Activated naive CD4-positive, alpha-beta T cell treated with anti-CD3 and anti-CD28 coated beads for 36 hours (primary cell): ENCODE measurements at regions not wholly inside any gene's neighbourhood (a gene's known extent, or its start where the extent isn't known, plus 50 kb on each side); places are given as distances from the start of the nearest gene placed in this dataset.

Experiments used
- CTCF ChIA-PET: fragments of 350-600 bp; sonication (Branson Sonifier 250); formaldehyde crosslinking; loops from one replicate; lab custom pipeline; 2021; ENCODE audit warnings: antibody characterized with exemption; lab: Charles Lee
- DNase-seq: peaks from one replicate; pipeline ENCODE4 v3.0.0-alpha.2; 2020
- H3K27ac Mint-ChIP-seq: one replicate; pipeline ENCODE4 v1.8.0; 2021; ENCODE audit warnings: mild to moderate bottlenecking, mixed read lengths
- H3K27me3 Mint-ChIP-seq: one replicate; pipeline ENCODE4 v1.8.0; 2021; ENCODE audit warnings: low read depth, mixed read lengths
- H3K36me3 Mint-ChIP-seq: one replicate; pipeline ENCODE4 v1.8.0; 2021; ENCODE audit warnings: low read depth, mixed read lengths
- H3K4me1 Mint-ChIP-seq: one replicate; pipeline ENCODE4 v1.8.0; 2021; ENCODE audit warnings: low read depth, mixed read lengths
- H3K4me3 Mint-ChIP-seq: one replicate; pipeline ENCODE4 v1.8.0; 2021; ENCODE audit warnings: mild to moderate bottlenecking, moderate library complexity, mixed read lengths
- H3K9me3 Mint-ChIP-seq: one replicate; pipeline ENCODE4 v1.8.0; 2021; ENCODE audit warnings: mixed read lengths
- intact Hi-C: fragments of 100-400 bp; cut with micrococcal nuclease; formaldehyde crosslinking; loops from one replicate; pipeline ENCODE4 v1.15.1; 2023

DNA sequence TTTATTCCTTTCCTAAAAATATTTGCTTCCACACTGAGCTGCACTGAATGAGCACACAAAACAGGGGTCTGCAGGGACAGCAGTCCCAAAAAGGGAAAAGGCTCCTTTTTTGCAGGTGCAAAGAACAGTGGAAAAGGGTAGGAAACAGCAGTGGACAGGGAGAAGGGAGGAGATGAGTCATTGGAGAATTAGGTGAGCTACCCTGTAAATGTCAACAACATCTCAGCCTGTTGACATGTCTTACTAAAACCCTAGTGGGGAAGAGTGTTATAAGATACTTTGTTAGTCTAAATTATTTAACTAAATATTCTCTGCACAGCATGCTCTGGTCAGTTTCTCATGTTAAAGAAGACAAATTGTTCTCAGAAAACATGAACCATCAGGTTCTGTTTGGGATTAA lies 151.5 kb upstream of the FBXL4 start:
- no peak for DNase-seq
- peaks cover 27% of the 10 kb centered on the region for H3K27me3 Mint-ChIP-seq
- intact Hi-C loops = no loop called here
- H3K4me3 Mint-ChIP-seq = no peak overlapping the region
- no peaks in the 10 kb centered on the region for H3K36me3 Mint-ChIP-seq
- no peaks in the 10 kb centered on the region for H3K4me1 Mint-ChIP-seq
- H3K9me3 Mint-ChIP-seq = no peaks in the 10 kb centered on the region
- CTCF ChIA-PET = no interaction called here
- H3K27ac Mint-ChIP-seq = no peak overlapping the region

DNA sequence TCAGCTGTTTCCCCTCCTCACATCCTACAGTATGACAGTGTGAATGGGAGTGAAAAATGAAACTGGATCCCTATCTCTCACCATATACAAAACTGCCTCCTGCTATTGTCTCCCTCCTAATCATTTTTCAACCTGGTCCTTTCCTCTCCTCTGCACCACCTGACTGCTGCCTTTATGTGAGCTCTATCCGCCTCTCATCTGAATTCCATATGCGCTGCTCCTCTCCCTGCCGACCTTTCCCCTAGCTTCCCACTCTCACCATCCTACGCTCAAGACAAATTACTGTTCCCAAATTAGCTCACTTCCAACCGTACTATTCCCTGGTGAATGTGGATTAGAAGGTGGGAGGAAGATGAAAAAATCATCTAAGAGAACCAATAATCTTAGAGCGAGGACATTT lies 148.4 kb upstream of the FBXL4 start:
- CTCF ChIA-PET = interaction anchor here (0.6 kb wide), 1 partner anchor 149 kb away, joined by 3 read pairs; no protein-coding TSS in a partner anchor
- H3K4me1 Mint-ChIP-seq = no peaks in the 10 kb centered on the region
- H3K27ac Mint-ChIP-seq = no peak overlapping the region
- peaks cover 44% of the 10 kb centered on the region for H3K27me3 Mint-ChIP-seq
- intact Hi-C loops = no loop called here
- no peaks in the 10 kb centered on the region for H3K36me3 Mint-ChIP-seq
- no peaks in the 10 kb centered on the region for H3K9me3 Mint-ChIP-seq
- no peak for DNase-seq
- no peak overlapping the region for H3K4me3 Mint-ChIP-seq

DNA sequence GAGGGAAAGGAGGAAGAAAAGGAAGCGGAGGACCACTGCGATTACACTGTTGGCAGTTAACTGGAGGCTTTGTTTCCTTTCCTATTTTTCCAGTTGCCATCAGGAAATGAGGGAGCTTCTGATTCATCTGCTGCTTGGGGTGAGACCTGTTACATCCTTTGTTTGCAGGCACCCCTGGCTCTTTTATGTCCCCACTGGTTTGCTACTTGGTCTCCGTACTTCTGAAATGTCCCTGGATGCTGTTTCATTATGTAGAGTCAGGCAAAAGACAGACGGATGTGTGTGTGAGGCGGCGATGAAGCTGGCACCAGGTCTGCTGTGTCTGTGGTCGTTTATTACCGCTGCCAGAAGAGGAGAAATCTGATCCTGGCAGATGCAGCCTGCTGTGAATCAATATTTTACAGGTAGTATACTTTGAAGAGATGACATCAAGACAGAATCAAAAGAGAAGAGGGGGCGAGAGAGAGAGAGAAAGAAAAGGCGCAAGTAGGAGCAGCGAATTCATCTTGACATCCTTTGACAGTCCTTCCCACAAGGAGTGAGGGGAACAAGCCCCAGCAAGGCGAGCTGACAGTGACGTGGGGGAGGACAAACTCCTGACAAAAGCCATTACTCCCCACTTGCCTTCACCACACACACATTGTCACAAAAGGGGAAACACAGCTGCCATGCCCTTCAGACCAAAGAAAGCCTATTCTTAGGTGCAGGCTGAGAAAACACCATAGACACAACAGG lies 145.9 kb upstream of the FBXL4 start:
- no peak overlapping the region for H3K4me3 Mint-ChIP-seq
- H3K27ac Mint-ChIP-seq = no peak overlapping the region
- CTCF ChIA-PET = no interaction called here
- H3K36me3 Mint-ChIP-seq = no peaks in the 10 kb centered on the region
- no peaks in the 10 kb centered on the region for H3K4me1 Mint-ChIP-seq
- peaks cover 52% of the 10 kb centered on the region for H3K27me3 Mint-ChIP-seq
- DNase-seq = no peak
- H3K9me3 Mint-ChIP-seq = no peaks in the 10 kb centered on the region
- intact Hi-C loops = no loop called here

DNA sequence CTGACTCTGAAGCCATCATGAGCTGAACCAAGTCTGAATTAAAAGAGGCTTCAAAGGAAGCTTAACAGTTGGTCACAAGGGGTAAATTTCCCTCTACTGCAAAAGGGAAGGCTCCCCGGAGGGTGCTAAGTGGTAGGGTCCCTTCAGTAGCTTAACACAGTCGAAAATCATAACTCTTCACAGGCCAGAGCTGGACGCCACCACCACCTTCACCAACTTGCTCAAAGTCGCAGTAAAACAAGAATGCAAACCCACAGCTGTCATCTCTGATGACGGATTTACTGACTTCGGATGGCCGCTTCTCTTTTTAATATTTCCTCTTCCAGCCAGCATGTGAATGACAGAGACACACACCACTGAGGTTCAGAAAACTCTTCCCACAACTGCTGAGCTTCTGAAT lies 144.7 kb upstream of the FBXL4 start:
- no peaks in the 10 kb centered on the region for H3K4me1 Mint-ChIP-seq
- intact Hi-C loops = no loop called here
- CTCF ChIA-PET = interaction anchor here (0.6 kb wide), 1 partner anchor 58 kb away, joined by 3 read pairs; no protein-coding TSS in a partner anchor
- H3K36me3 Mint-ChIP-seq = no peaks in the 10 kb centered on the region
- no peaks in the 10 kb centered on the region for H3K9me3 Mint-ChIP-seq
- no peak overlapping the region for H3K27ac Mint-ChIP-seq
- DNase-seq = no peak
- no peak overlapping the region for H3K4me3 Mint-ChIP-seq
- H3K27me3 Mint-ChIP-seq = peaks cover 53% of the 10 kb centered on the region

DNA sequence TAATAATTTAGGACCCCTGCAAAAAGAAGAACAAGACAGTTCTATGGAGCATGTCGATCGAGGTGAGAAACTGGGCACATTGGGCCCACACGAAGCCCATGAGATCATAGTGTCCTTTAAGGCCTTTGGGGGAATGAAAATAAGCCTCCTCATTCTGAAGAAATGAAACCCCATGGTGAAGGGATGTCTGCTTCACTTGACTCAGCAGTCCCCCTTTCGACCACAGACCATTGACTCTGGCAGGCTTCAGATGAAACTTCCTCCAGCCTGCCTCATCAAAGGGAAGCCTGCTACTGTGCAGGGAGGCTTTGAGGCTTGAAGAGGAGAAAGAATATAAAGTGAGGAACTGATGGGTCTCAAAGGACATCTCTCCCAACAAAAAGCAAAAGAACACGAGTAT lies 144.2 kb upstream of the FBXL4 start:
- H3K9me3 Mint-ChIP-seq = no peaks in the 10 kb centered on the region
- H3K36me3 Mint-ChIP-seq = no peaks in the 10 kb centered on the region
- H3K4me3 Mint-ChIP-seq = no peak overlapping the region
- intact Hi-C loops = no loop called here
- no peak overlapping the region for H3K27ac Mint-ChIP-seq
- no peaks in the 10 kb centered on the region for H3K4me1 Mint-ChIP-seq
- H3K27me3 Mint-ChIP-seq = peaks cover 52% of the 10 kb centered on the region
- CTCF ChIA-PET = no interaction called here
- DNase-seq = no peak

DNA sequence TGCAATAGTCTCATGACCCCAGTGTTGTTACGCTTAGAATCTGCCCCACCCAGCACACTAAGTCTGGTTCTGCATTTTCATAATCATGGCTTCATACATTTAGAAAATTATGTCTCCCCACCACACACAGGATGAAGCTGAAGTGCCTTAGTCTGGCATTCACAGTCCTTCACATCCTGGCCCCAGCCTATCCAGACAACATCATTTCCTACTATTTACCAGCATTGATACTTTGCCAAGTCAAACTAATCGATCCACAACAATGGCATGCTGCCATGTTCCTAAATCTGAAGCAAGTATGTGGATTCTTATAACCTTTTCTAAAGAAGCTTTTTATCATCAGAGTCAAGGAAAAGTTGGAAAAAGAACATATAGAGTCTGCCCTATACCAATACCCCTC lies 132.4 kb upstream of the FBXL4 start:
- Mint-ChIP-seq H3K36me3 (no peaks in the 10 kb centered on the region), H3K9me3 (no peaks in the 10 kb centered on the region), H3K27ac (no peak overlapping the region), H3K4me1 (no peaks in the 10 kb centered on the region), H3K27me3 (peaks cover 13% of the 10 kb centered on the region), H3K4me3 (no peak overlapping the region)
- intact Hi-C loops = no loop called here
- CTCF ChIA-PET = no interaction called here
- DNase-seq = no peak

DNA sequence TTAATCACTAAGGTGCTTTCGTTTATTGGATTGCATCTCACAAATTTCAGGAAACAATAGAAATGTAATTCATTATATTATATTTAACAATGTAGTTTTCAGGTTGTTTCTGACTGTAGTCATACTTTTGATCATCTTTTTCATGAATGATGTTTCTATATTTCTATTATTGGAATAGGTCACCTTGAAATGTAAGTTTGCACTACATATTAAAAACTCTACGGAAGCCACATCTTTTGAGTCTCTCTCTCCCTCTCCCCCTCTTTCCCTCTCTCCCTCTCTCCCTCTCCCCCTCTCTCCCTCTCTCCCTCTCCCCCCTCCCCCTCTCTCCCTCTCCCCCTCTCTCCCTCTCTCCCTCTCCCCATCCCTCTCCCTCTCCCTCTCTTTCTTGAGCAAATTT lies 131.3 kb upstream of the FBXL4 start:
- Mint-ChIP-seq H3K27ac (no peak overlapping the region), H3K27me3 (peaks cover 16% of the 10 kb centered on the region), H3K4me3 (no peak overlapping the region), H3K36me3 (no peaks in the 10 kb centered on the region), H3K4me1 (no peaks in the 10 kb centered on the region), H3K9me3 (no peaks in the 10 kb centered on the region)
- no peak for DNase-seq
- intact Hi-C loops = no loop called here
- CTCF ChIA-PET = no interaction called here

DNA sequence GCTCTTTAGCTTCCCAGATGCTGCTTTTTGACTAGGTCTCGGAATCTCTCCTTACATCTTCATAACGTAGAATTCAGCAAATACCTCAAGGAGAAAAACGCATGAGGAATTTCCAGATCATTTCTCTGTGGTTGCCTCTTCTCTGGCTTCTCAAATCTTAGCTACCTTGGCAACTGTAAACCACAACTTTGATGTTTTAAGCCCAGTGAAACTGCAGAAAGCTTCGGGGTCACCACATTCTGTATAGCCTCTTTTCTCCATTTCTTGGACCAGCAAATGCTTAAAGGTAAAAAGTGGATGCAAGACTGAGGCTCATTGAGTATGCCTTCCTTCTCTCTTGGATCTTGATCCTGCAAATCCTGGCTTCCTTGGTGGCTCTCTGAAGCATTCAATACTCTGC lies 125.5 kb upstream of the FBXL4 start:
- no peaks in the 10 kb centered on the region for H3K9me3 Mint-ChIP-seq
- no peak overlapping the region for H3K27ac Mint-ChIP-seq
- H3K4me1 Mint-ChIP-seq = no peaks in the 10 kb centered on the region
- CTCF ChIA-PET = no interaction called here
- no peak overlapping the region for H3K4me3 Mint-ChIP-seq
- H3K27me3 Mint-ChIP-seq = peaks cover 14% of the 10 kb centered on the region
- H3K36me3 Mint-ChIP-seq = no peaks in the 10 kb centered on the region
- intact Hi-C loops = no loop called here
- DNase-seq = no peak

DNA sequence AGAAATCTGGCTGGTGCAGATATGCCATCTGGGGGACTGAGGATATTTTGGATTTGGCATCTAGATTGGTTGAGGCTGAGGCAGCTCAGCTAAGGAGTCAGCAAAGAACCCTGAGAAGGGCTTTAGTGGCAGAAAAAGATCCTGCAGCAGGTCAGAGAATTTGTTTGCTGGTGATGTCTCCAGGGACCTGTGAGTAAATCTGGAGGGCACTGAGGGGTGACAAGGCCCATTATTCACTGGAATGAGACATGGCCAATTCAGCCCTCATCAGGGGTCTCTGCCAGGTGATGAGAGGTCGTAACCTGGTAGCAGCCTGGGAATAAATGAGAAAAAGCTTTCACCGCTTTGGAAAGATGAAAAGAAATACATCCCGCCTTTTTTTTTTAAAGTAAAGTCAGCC lies 118.3 kb upstream of the FBXL4 start:
- CTCF ChIA-PET = no interaction called here
- no peak for DNase-seq
- Mint-ChIP-seq H3K27ac (no peak overlapping the region), H3K36me3 (no peaks in the 10 kb centered on the region), H3K4me1 (no peaks in the 10 kb centered on the region), H3K9me3 (no peaks in the 10 kb centered on the region), H3K27me3 (peaks cover 12% of the 10 kb centered on the region), H3K4me3 (no peak overlapping the region)
- intact Hi-C loops = no loop called here

DNA sequence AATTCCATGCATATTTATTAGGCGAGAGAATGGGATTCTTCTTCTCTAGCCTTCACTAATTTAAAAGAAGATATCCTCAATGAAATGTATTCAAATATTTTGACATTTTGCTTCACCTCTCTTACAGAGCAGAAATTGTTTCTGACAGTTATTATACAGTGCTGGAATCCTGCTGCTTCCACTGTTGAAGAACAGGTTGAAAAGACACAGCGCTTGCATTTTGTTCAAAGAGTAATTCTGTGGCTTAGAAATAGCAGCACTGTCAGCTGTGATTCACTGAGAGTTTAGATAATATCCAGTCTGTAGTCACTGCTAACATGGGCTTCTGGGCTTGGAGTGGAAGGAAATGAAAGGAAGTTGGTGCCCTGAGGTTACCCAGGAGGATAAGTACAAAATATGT lies 117.1 kb upstream of the FBXL4 start:
- H3K4me1 Mint-ChIP-seq = no peaks in the 10 kb centered on the region
- no peaks in the 10 kb centered on the region for H3K36me3 Mint-ChIP-seq
- DNase-seq = no peak
- H3K9me3 Mint-ChIP-seq = no peaks in the 10 kb centered on the region
- CTCF ChIA-PET = no interaction called here
- intact Hi-C loops = no loop called here
- no peak overlapping the region for H3K4me3 Mint-ChIP-seq
- H3K27me3 Mint-ChIP-seq = peaks cover 9% of the 10 kb centered on the region
- H3K27ac Mint-ChIP-seq = no peak overlapping the region

DNA sequence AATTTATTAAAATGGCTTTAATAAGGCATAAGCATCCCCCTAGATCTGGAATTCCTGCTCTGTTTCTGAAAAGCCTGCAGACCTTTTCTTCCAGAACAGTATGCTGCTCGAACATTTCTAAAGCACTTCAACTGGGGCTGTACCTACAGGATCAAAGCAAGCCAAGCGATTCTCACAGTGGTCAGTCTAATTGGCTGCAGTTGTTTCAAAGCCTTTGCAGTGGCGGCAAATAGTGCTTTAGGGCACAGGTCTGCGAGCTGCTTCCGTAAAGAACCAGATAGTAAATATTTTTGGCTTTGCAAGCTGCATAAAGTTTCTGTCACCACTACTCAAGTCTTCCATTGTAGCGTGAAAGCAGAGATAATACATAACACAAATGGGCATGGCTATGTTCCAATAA lies 88.9 kb upstream of the FBXL4 start:
- no peaks in the 10 kb centered on the region for H3K9me3 Mint-ChIP-seq
- H3K36me3 Mint-ChIP-seq = no peaks in the 10 kb centered on the region
- no peak for DNase-seq
- intact Hi-C loops = no loop called here
- H3K27me3 Mint-ChIP-seq = peaks cover 12% of the 10 kb centered on the region
- no peak overlapping the region for H3K27ac Mint-ChIP-seq
- no peaks in the 10 kb centered on the region for H3K4me1 Mint-ChIP-seq
- H3K4me3 Mint-ChIP-seq = no peak overlapping the region
- CTCF ChIA-PET = no interaction called here

DNA sequence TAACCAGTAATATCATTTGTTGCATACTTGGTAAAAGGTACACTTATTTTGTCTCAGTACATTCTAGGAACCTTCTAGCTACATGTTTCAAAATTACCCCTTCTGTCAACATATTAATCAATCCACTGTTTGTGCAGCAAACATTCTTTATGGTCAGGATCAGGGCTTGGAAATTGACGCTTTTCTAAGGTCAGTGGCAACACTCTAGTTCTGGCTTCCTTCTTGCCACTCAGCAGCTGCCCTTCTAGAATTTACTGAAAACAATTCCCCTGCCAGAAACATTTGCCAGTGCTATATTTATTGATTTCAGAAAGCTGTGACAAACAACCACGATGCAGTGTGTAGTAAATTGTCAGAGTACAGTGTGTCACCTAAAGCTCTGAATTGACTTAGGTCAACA lies 84.7 kb upstream of the FBXL4 start:
- intact Hi-C loops = no loop called here
- Mint-ChIP-seq H3K4me3 (no peak overlapping the region), H3K9me3 (peaks cover under 1% of the 10 kb centered on the region), H3K36me3 (no peaks in the 10 kb centered on the region), H3K27me3 (peaks cover 8% of the 10 kb centered on the region), H3K4me1 (no peaks in the 10 kb centered on the region), H3K27ac (no peak overlapping the region)
- CTCF ChIA-PET = no interaction called here
- no peak for DNase-seq

DNA sequence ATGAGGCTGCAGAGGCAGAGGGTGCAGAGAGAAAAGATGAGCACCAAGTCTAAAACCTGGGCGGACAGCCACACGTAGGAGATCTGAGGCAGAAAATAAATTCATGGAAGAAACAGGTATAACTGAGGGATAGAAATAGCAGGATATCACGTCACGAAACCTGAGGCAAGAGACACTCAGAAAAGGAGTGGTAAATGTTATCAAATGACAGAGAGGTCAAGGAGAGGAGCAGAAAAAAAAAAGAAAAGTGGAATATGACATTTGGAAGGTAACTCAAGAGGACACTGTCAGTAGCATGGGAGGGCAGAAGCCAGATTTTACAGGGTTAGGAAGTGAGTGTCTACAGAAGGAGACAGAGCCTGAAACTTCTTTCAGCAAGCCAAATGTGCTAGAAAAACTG lies 84.2 kb upstream of the FBXL4 start:
- intact Hi-C loops = no loop called here
- no peak overlapping the region for H3K4me3 Mint-ChIP-seq
- H3K27me3 Mint-ChIP-seq = peaks cover 8% of the 10 kb centered on the region
- H3K9me3 Mint-ChIP-seq = peaks cover 4% of the 10 kb centered on the region
- DNase-seq = no peak
- no peaks in the 10 kb centered on the region for H3K4me1 Mint-ChIP-seq
- CTCF ChIA-PET = no interaction called here
- H3K36me3 Mint-ChIP-seq = no peaks in the 10 kb centered on the region
- H3K27ac Mint-ChIP-seq = no peak overlapping the region
